Stimulated activated CD4-positive, alpha-beta T cell treated with anti-CD3 and anti-CD28 coated beads, Interleukin-1b, Interleukin-23, amount 100 ng/mL, for 4 hours (primary cell): ENCODE measurements at regions not wholly inside any gene's neighbourhood (a gene's known extent, or its start where the extent isn't known, plus 50 kb on each side); places are given as distances from the start of the nearest gene placed in this dataset.

Experiments used
- DNase-seq, 2 donors: peaks; one replicate each; pipeline ENCODE4 v3.0.0-alpha.2; 2020; ENCODE audit warnings: low read depth in 2 of 2

DNA sequence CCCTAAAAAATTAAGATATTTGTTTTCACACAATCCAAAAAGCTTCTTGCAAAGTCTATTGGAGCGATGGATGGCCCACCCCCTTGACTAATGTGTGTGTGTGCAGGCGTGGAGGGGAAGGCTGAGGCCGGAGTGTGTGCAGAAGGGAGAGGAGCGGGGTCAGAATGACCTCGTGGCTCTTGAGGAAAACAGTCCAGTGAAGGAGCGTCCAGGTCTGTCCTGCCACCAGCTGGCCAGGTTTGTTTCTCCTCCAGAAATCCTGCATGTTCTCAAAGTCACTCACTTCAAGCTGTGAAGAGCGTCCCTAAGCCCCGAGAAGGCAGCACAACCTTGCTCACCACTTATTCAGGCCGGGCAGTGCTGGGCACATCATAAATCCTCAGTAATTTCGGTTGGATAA lies 69.5 kb upstream of the SSX2IP start:
- DNase-seq: no peak

DNA sequence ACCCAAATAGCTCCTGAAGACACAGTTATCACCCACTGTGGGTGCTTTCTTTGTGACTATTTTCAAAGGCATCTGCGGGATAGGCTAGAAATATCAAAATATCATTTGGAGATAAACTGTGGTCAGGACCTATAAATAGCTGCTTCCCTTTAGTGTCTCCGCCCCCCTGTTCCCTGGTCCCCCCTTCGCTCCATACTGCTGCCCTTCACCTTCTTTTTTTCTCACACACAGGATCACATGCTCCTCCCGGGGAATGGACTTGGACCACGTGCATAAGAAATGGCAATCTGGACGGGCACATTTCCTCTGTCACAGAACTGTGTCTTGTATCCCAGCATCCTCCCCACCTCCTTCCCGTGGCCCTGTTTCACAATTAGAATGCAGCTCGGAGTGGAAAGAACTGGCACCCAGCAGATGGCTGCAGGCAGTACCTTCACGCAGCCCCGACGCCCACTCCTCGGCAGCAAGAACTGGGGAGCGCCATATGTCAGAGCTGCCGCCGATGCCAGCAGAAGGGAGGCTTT lies 68.8 kb upstream of the SSX2IP start:
- DNase-seq: no peak

GRCh38 chr1:84758476-84758875 lies 68.2 kb upstream of the SSX2IP start:
- DNase-seq: no peak

- no peak for DNase-seq
Observed at GRCh38 chr1:84757301-84757700, 67.0 kb upstream of the SSX2IP start.

DNA sequence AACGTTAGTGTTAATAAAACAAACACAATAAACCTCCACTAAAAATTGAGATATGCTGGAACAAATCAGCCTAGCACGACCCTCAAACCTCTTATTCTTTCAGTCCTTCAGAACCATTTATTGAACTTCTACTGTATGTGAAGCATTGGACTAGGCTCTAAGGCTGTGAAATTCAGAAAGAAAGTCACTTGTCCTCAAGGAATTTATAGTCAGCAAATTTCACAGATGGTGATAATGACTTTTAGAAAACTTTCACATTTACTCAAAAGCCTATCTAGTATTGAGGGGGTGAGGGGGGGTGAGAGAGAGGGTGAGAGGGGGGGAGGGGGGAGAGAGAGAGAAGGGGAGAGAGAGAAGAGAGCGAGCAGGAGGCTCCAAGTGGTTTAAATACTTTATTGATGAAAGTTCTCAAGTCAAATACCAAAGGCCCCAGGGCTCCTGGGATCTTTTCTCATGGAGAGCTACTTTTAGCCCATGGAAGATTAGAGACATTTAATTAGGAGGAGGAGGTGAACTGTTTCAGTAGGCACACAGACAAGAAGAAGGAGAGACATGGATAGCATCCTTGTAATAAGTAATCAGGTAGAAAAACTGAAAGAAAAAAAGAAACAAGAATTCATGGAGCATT lies 66.3 kb upstream of the SSX2IP start:
- DNase-seq: no peak

- DNase-seq: no peak
Observed at GRCh38 chr1:84756001-84756400, 65.7 kb upstream of the SSX2IP start.

DNA sequence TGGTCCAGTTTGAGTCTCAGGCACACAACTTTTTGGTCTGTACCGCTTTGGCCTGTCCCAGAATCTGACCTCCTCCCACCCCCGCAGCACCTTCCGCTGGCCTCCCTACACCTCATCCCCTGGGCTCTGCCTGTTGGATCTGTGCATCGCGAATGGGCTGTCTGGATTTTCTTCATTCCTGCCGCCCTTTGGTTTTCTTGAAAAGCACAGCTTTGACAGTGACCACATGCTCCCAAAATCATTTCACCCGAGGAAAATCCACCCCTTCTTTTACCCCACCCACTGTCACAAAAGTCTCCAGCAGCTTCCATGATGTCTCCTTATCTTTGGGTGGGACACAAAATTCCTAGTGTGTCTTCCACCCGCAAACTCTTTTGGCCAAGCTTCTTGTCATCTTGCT lies 65.0 kb upstream of the SSX2IP start:
- no peak for DNase-seq

GRCh38 chr1:84754386-84754703 lies 64.1 kb upstream of the SSX2IP start:
- no peak for DNase-seq

DNA sequence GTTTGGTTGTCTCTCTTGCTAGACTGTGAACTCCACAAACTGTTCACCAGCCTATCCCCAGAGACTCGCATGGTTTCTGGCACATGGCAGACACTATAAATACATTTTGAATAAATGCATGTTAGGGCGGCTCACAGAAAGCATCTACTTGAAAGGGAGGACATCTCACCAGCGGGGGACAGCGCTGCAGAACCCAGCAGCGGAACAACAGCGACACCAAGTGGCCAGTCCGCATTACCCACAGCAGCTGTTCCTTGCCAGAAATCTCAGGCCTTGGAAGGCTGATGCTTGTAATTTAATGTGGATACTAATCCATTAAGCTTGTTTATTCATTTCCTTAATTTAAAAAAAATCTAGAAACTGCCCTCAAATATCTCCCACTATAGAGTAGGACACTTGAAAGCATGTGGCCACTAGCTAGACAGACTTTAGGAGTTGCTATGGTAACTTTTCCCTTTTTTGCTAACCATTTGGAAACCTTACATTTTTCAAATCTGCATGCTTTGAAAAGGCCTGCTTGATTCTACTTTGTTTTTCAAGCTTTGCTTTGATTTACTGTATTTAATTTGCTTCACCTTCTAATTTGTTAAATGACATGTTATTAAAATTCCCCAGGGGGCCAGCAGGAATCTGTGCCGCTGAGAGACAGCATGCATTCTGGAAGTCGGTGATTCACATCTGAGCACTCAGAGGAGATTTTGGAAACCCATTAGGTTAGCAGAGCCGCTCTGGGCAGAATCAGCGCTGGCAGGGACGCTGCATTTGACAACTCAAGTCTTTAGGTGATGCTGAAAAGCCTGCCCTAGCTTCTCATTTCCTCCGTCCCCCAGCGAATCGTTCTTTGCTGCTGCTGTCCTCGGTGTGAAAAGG lies 63.5 kb upstream of the SSX2IP start:
- peak; percentile 65 to 82 for DNase-seq

DNA sequence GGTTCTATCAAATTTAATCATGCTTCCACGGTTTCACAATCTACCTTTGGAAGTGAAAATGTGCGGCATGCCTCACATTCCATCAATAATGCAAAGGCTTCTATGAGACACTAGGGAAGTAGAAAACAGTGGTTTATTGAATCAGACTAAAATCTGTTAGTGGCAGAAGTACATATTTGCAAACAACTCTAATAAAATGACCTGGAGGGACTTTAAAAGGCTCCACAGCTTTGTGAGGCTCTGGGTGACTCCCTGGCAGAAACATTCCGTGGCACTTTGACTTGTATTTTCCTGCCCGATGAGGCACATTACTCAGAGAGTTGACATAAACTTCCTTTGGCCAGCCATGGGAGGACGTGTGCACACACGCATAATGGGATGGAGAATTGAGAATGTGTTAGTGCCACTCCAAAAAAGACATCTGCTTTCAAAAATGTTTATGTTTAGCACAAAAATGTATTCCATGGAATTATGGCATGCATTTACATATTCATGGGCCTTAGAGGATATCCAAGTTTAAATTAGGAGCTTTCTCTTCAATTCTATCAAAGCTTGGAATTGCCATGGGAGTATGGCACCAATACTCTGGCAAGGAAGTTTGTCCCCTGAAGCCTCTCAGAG lies 60.0 kb upstream of the SSX2IP start:
- no peak for DNase-seq

DNA sequence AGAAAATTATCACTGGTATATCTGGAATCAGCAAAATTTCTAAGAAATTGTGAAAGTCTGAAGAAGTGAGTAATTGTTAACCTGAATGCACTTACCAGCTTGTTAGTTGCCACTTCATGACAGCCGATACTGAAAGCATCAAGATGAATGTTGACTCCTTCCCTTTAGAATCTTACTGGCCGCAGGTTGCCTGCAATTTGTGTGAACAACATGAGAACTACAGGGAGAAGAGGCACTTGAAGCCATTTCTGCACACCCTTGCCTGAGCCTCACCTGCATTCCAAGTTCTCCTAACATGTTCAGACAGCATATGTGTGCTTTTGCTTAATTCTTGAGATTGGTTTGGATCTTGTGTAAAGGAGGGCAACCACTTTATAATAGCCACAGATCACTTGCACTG lies 59.2 kb upstream of the SSX2IP start:
- DNase-seq: no peak

DNA sequence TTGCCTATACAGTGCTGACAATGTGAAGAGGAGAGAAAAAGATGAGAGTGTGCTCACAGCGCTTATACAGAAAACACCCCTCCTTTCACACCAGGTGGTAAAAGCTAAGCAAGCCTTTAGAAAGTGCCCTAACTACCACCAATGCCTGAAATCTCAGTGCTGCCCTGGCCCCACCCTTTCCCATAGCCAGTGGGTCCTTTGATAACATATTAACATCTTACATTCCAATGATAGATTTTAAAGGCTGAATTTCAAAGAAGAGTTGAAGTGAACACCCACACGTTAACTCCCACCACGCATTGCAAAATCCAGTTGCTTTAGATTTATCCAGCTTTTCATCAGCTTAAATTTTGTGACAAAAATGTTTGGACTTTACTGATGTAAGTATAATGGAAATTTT lies 58.1 kb upstream of the SSX2IP start:
- no peak for DNase-seq

GRCh38 chr1:84745857-84746256 lies 55.6 kb upstream of the SSX2IP start:
- DNase-seq: no peak

GRCh38 chr1:84743896-84744295 lies 53.6 kb upstream of the SSX2IP start:
- DNase-seq: no peak

GRCh38 chr1:84742653-84743052 lies 52.4 kb upstream of the SSX2IP start:
- DNase-seq: no peak

DNA sequence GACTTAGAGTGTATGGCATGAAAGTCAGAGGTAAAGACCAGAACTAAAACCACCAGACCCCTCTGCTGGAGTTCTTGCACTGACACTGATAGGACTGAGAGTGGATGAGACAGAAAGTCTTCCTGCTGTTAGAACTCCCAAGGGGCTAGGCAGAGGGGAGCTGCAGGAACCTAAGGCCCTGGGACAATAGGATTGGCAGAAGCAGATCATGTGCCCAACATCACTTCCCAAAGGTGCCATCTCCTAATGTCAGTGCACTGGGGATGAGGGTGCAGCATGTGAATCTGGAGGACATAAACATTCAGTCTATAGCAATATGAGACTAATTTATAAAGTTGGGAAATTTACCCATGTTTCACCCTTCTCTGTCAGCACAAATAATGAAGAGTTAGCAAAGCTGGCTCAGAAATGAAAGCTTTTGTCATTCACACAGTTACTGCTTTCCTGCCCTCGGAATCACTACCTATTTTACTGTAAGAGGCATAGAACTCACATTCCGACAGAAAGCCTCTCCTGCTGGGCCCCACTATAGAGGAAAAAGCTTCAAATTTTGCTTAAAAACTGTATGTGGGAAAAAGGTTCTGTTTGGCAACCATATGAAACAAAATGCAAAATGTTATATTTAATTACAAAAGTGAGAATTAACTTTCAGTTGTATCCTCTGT lies 49.9 kb upstream of the SSX2IP start:
- DNase-seq: no peak
